ENCODE measurements at regions not wholly inside any gene's neighbourhood (a gene's known extent, or its start where the extent isn't known, plus 50 kb on each side); places are given as distances from the start of the nearest gene placed in this dataset.

GRCh38 chr6:76342611-76343160, 270.2 kb upstream of the IMPG1 start:
- no peaks in the 10 kb centered on the region for H3K27me3 ChIP-seq (ENCODE audit: low read depth)
- DNase-seq (no peak), ATAC-seq (no peak)
- no peaks in the 10 kb centered on the region for H3K9me3 ChIP-seq
- no peak overlapping the region for H3K4me3 ChIP-seq
- H3K4me1 ChIP-seq, result no peaks in the 10 kb centered on the region
- H3K36me3 ChIP-seq, result no peaks in the 10 kb centered on the region
- TF ChIP-seq CTCF (IDR thresholded peaks at IDR 0.05), result no peak
- intact Hi-C loops (cut with DNase I), result no loop called here
- no peak overlapping the region for H3K27ac ChIP-seq

GRCh38 chr6:76330031-76330430, 257.6 kb upstream of the IMPG1 start:
- Histone ChIP-seq H3K27me3 (ENCODE audit: low read depth) (no peaks in the 10 kb centered on the region), H3K9me3 (peaks cover 10% of the 10 kb centered on the region), H3K4me1 (no peaks in the 10 kb centered on the region), H3K36me3 (no peaks in the 10 kb centered on the region), H3K4me3 (no peak overlapping the region), H3K27ac (no peak overlapping the region)
- intact Hi-C loops (cut with DNase I), result no loop called here
- no peak for TF ChIP-seq CTCF (IDR thresholded peaks at IDR 0.05)
- ATAC-seq (no peak), DNase-seq (no peak)

GRCh38 chr6:76326871-76327270, 254.4 kb upstream of the IMPG1 start:
- Histone ChIP-seq H3K4me3 (no peak overlapping the region), H3K36me3 (no peaks in the 10 kb centered on the region), H3K27me3 (ENCODE audit: low read depth) (no peaks in the 10 kb centered on the region), H3K27ac (no peak overlapping the region), H3K9me3 (no peaks in the 10 kb centered on the region), H3K4me1 (no peaks in the 10 kb centered on the region)
- intact Hi-C loops (cut with DNase I), result no loop called here
- DNase-seq, result no peak
- ATAC-seq, result no peak
- no peak for TF ChIP-seq CTCF (IDR thresholded peaks at IDR 0.05)
